ENCODE measurements at regions not wholly inside any gene's neighbourhood (a gene's known extent, or its start where the extent isn't known, plus 50 kb on each side); places are given as distances from the start of the nearest gene placed in this dataset.

- no peaks in the 10 kb centered on the region for H3K27me3 ChIP-seq (ENCODE audit: control insufficient read depth in 1 of 2, insufficient read depth in 2 of 2, low read length in 2 of 2)
- no peak for ATAC-seq (ENCODE audit: poor library complexity)
- no peak overlapping the region for H3K27ac Mint-ChIP-seq
- H3K27ac ChIP-seq (ENCODE audit: low read depth in 1 of 2, low read length in 2 of 2): no peak overlapping the region
- H3K4me3 ChIP-seq (ENCODE audit: low read length): no peak overlapping the region
- no peak overlapping the region for H3K4me3 Mint-ChIP-seq
- DNase-seq: no peak
- intact Hi-C loops (cut with DNase I, micrococcal nuclease): no loop called here
- H3K27me3 Mint-ChIP-seq: no peaks in the 10 kb centered on the region
- H3K4me1 ChIP-seq (ENCODE audit: insufficient read depth, low read length): no peaks in the 10 kb centered on the region
- ChIA-PET POLR2A (no interaction called here), CTCF (no interaction called here)
- no peaks in the 10 kb centered on the region for H3K4me1 Mint-ChIP-seq (ENCODE audit: low read depth)
- no peak for TF ChIP-seq CTCF (IDR thresholded peaks at IDR 0.05)
- no peaks in the 10 kb centered on the region for H3K36me3 ChIP-seq (ENCODE audit: insufficient read depth, low read length)
- H3K9me3 ChIP-seq (ENCODE audit: control insufficient read depth in 1 of 2, insufficient read depth in 1 of 2, low read length in 2 of 2): peaks cover 0 to 14% of the 10 kb centered on the region in 2 experiments
- H3K9me3 Mint-ChIP-seq: peaks cover 12% of the 10 kb centered on the region
- H3K36me3 Mint-ChIP-seq (ENCODE audit: low read depth): no peaks in the 10 kb centered on the region
These were observed 417.9 kb downstream of the CDH7 start for GRCh38 chr18:66168685-66169235.

GRCh38 chr18:66167829-66168684, 417.2 kb downstream of the CDH7 start:
- peaks cover 0 to 11% of the 10 kb centered on the region in 2 experiments for H3K9me3 ChIP-seq (ENCODE audit: control insufficient read depth in 1 of 2, insufficient read depth in 1 of 2, low read length in 2 of 2)
- DNase-seq (no peak), ATAC-seq (ENCODE audit: poor library complexity) (no peak)
- H3K27ac ChIP-seq (ENCODE audit: low read depth in 1 of 2, low read length in 2 of 2): no peak overlapping the region
- H3K27me3 Mint-ChIP-seq: no peaks in the 10 kb centered on the region
- H3K27ac Mint-ChIP-seq: no peak overlapping the region
- H3K27me3 ChIP-seq (ENCODE audit: control insufficient read depth in 1 of 2, insufficient read depth in 2 of 2, low read length in 2 of 2): no peaks in the 10 kb centered on the region
- CTCF ChIA-PET: no interaction called here
- no peak overlapping the region for H3K4me3 Mint-ChIP-seq
- H3K4me1 Mint-ChIP-seq (ENCODE audit: low read depth): no peaks in the 10 kb centered on the region
- H3K4me1 ChIP-seq (ENCODE audit: insufficient read depth, low read length): no peaks in the 10 kb centered on the region
- POLR2A ChIA-PET: no interaction called here
- H3K36me3 ChIP-seq (ENCODE audit: insufficient read depth, low read length): no peaks in the 10 kb centered on the region
- intact Hi-C loops (cut with DNase I, micrococcal nuclease): no loop called here
- H3K9me3 Mint-ChIP-seq: peaks cover 12% of the 10 kb centered on the region
- no peak overlapping the region for H3K4me3 ChIP-seq (ENCODE audit: low read length)
- no peaks in the 10 kb centered on the region for H3K36me3 Mint-ChIP-seq (ENCODE audit: low read depth)
- no peak for TF ChIP-seq CTCF (IDR thresholded peaks at IDR 0.05)

- intact Hi-C loops (cut with DNase I, micrococcal nuclease): no loop called here
- H3K4me1 Mint-ChIP-seq (ENCODE audit: low read depth): no peaks in the 10 kb centered on the region
- no peak for ATAC-seq (ENCODE audit: poor library complexity)
- no peaks in the 10 kb centered on the region for H3K27me3 Mint-ChIP-seq
- H3K36me3 Mint-ChIP-seq (ENCODE audit: low read depth): no peaks in the 10 kb centered on the region
- Histone ChIP-seq H3K36me3 (ENCODE audit: insufficient read depth, low read length) (no peaks in the 10 kb centered on the region), H3K27ac (ENCODE audit: low read depth in 1 of 2, low read length in 2 of 2) (no peak overlapping the region), H3K4me3 (ENCODE audit: low read length) (no peak overlapping the region), H3K27me3 (ENCODE audit: control insufficient read depth in 1 of 2, insufficient read depth in 2 of 2, low read length in 2 of 2) (no peaks in the 10 kb centered on the region), H3K4me1 (ENCODE audit: insufficient read depth, low read length) (no peaks in the 10 kb centered on the region), H3K9me3 (ENCODE audit: control insufficient read depth in 1 of 2, insufficient read depth in 1 of 2, low read length in 2 of 2) (peaks cover 0 to 4% of the 10 kb centered on the region in 2 experiments)
- DNase-seq: no peak
- peaks cover 9% of the 10 kb centered on the region for H3K9me3 Mint-ChIP-seq
- no peak overlapping the region for H3K4me3 Mint-ChIP-seq
- CTCF ChIA-PET: no interaction called here
- POLR2A ChIA-PET: no interaction called here
- no peak for TF ChIP-seq CTCF (IDR thresholded peaks at IDR 0.05)
- no peak overlapping the region for H3K27ac Mint-ChIP-seq
These were observed 409.2 kb downstream of the CDH7 start for GRCh38 chr18:66160007-66160406.
